ENCODE measurements at regions not wholly inside any gene's neighbourhood (a gene's known extent, or its start where the extent isn't known, plus 50 kb on each side); places are given as distances from the start of the nearest gene placed in this dataset.

GRCh38 chr1:58992643-58993042 is 208.8 kb upstream of the JUN start:
- TF ChIP-seq CTCF (IDR thresholded peaks at IDR 0.05) = no peak
- TF ChIP-seq POLR2A (IDR thresholded peaks at IDR 0.05) = no peak
